NT2/D1 (cell line): ENCODE measurements at regions not wholly inside any gene's neighbourhood (a gene's known extent, or its start where the extent isn't known, plus 50 kb on each side); places are given as distances from the start of the nearest gene placed in this dataset.

ENCODE experiments used
- DNase-seq: peaks from one replicate; pipeline ENCODE4 v3.0.0-alpha.2; 2011; ENCODE audit warnings: low read depth, low spot score
- H3K27me3 ChIP-seq: 2 replicates; pipeline ENCODE4 v1.6.0; 2011; ENCODE audit warnings: mild to moderate bottlenecking; ENCODE audit not compliant: insufficient read length, insufficient read depth
- H3K36me3 ChIP-seq: 2 replicates; pipeline ENCODE4 v1.6.1; 2011; ENCODE audit warnings: mild to moderate bottlenecking, low read length, mixed read lengths; ENCODE audit not compliant: insufficient read depth, insufficient read length
- H3K4me1 ChIP-seq: 2 replicates; pipeline ENCODE4 v1.5.1; 2011; ENCODE audit not compliant: insufficient read depth, insufficient read length
- H3K4me3 ChIP-seq: 2 replicates; pipeline ENCODE4 v1.5.1; 2011; ENCODE audit warnings: low read depth; ENCODE audit not compliant: insufficient read length
- H3K9ac ChIP-seq: 2 replicates; pipeline ENCODE4 v1.6.0; 2011; ENCODE audit warnings: low read depth; ENCODE audit not compliant: insufficient read length
- H3K9me3 ChIP-seq: 2 replicates; pipeline ENCODE4 v1.5.1; 2011; ENCODE audit warnings: mild to moderate bottlenecking, low read length; ENCODE audit not compliant: insufficient read depth
- SUZ12 ChIP-seq: IDR thresholded peaks from 2 replicates; pipeline ENCODE4 v1.6.1; 2011; ENCODE audit not compliant: insufficient read length, insufficient read depth; ENCODE audit errors: extremely low read depth
- YY1 ChIP-seq: IDR thresholded peaks from 2 replicates; pipeline ENCODE4 v1.6.1; 2011; ENCODE audit not compliant: insufficient read length, insufficient read depth
- ZNF274 ChIP-seq: IDR thresholded peaks from 2 replicates; pipeline ENCODE4 v1.6.1; 2011; ENCODE audit warnings: mild to moderate bottlenecking, low read depth, low read length

GRCh38 chr13:108003626-108004025, 211.7 kb downstream of the LIG4 start:
- Histone ChIP-seq H3K36me3 (no peaks in the 10 kb centered on the region), H3K27me3 (no peaks in the 10 kb centered on the region), H3K4me1 (no peaks in the 10 kb centered on the region), H3K9me3 (no peaks in the 10 kb centered on the region), H3K4me3 (no peak overlapping the region), H3K9ac (no peak overlapping the region)
- no peak for DNase-seq
- no peak for TF ChIP-seq YY1

- H3K4me1 ChIP-seq, result no peaks in the 10 kb centered on the region
- H3K4me3 ChIP-seq, result no peak overlapping the region
- H3K27me3 ChIP-seq, result no peaks in the 10 kb centered on the region
- H3K9ac ChIP-seq, result no peak overlapping the region
- DNase-seq, result no peak
- H3K9me3 ChIP-seq, result no peaks in the 10 kb centered on the region
- no peak for TF ChIP-seq YY1
- no peak for TF ChIP-seq SUZ12
- no peak for TF ChIP-seq ZNF274
- H3K36me3 ChIP-seq, result no peaks in the 10 kb centered on the region
These were observed 214.3 kb downstream of the LIG4 start for GRCh38 chr13:108000998-108001397.

- H3K4me3 ChIP-seq, result no peak overlapping the region
- no peaks in the 10 kb centered on the region for H3K4me1 ChIP-seq
- H3K27me3 ChIP-seq, result no peaks in the 10 kb centered on the region
- H3K9me3 ChIP-seq, result no peaks in the 10 kb centered on the region
- TF ChIP-seq ZNF274, result no peak
- no peak for TF ChIP-seq YY1
- TF ChIP-seq SUZ12, result no peak
- no peak overlapping the region for H3K9ac ChIP-seq
- H3K36me3 ChIP-seq, result no peaks in the 10 kb centered on the region
- DNase-seq, result no peak
These were observed 215.6 kb downstream of the LIG4 start for GRCh38 chr13:107999751-108000150.

- DNase-seq, result no peak
- Histone ChIP-seq H3K9me3 (no peaks in the 10 kb centered on the region), H3K9ac (no peak overlapping the region), H3K4me3 (no peak overlapping the region), H3K4me1 (no peaks in the 10 kb centered on the region), H3K27me3 (no peaks in the 10 kb centered on the region), H3K36me3 (no peaks in the 10 kb centered on the region)
- TF ChIP-seq ZNF274 (no peak), YY1 (no peak), SUZ12 (no peak)
These were observed 221.2 kb downstream of the LIG4 start for GRCh38 chr13:107994137-107994536.

- no peak for DNase-seq
- no peaks in the 10 kb centered on the region for H3K36me3 ChIP-seq
- no peaks in the 10 kb centered on the region for H3K4me1 ChIP-seq
- H3K4me3 ChIP-seq, result no peak overlapping the region
- H3K27me3 ChIP-seq, result no peaks in the 10 kb centered on the region
- H3K9ac ChIP-seq, result no peak overlapping the region
- no peak for TF ChIP-seq ZNF274
- no peak for TF ChIP-seq YY1
- TF ChIP-seq SUZ12, result no peak
- no peaks in the 10 kb centered on the region for H3K9me3 ChIP-seq
These were observed 221.9 kb downstream of the LIG4 start for GRCh38 chr13:107993239-107993949.

GRCh38 chr13:107992542-107992941, 222.8 kb downstream of the LIG4 start:
- no peaks in the 10 kb centered on the region for H3K9me3 ChIP-seq
- no peaks in the 10 kb centered on the region for H3K4me1 ChIP-seq
- H3K27me3 ChIP-seq, result no peaks in the 10 kb centered on the region
- no peak for DNase-seq
- H3K4me3 ChIP-seq, result no peak overlapping the region
- H3K36me3 ChIP-seq, result no peaks in the 10 kb centered on the region
- TF ChIP-seq SUZ12 (no peak), YY1 (no peak), ZNF274 (no peak)
- H3K9ac ChIP-seq, result no peak overlapping the region

- no peak overlapping the region for H3K9ac ChIP-seq
- no peak for TF ChIP-seq SUZ12
- no peak for TF ChIP-seq YY1
- no peak for TF ChIP-seq ZNF274
- DNase-seq, result no peak
- H3K27me3 ChIP-seq, result no peaks in the 10 kb centered on the region
- no peaks in the 10 kb centered on the region for H3K36me3 ChIP-seq
- no peak overlapping the region for H3K4me3 ChIP-seq
- H3K4me1 ChIP-seq, result no peaks in the 10 kb centered on the region
- H3K9me3 ChIP-seq, result no peaks in the 10 kb centered on the region
These were observed 238.2 kb downstream of the LIG4 start for GRCh38 chr13:107977071-107977574.
